NCI-H510A (cell line): ENCODE measurements at regions not wholly inside any gene's neighbourhood (a gene's known extent, or its start where the extent isn't known, plus 50 kb on each side); places are given as distances from the start of the nearest gene placed in this dataset.
A peak's percentile ranks its signal among the peaks of the same experiment; 100 is the strongest.

Experiments
- DNase-seq: peaks from one replicate; lab custom pipeline; 2025; lab: John Stamatoyannopoulos, UW

GRCh38 chr16:51085271-51085670 lies 65.8 kb downstream of the SALL1 start:
- no peak for DNase-seq

GRCh38 chr16:51084074-51084928 lies 66.8 kb downstream of the SALL1 start:
- no peak for DNase-seq

GRCh38 chr16:51072591-51072990 lies 78.5 kb downstream of the SALL1 start:
- no peak for DNase-seq

GRCh38 chr16:51071326-51071725 lies 79.7 kb downstream of the SALL1 start:
- no peak for DNase-seq

- no peak for DNase-seq
Observed at GRCh38 chr16:51067352-51067751, 83.7 kb downstream of the SALL1 start.

GRCh38 chr16:51062039-51062438 lies 89.0 kb downstream of the SALL1 start:
- no peak for DNase-seq

- no peak for DNase-seq
Observed at GRCh38 chr16:51061328-51061727, 89.7 kb downstream of the SALL1 start.

- DNase-seq = no peak
Observed at GRCh38 chr16:51057969-51058337, 93.1 kb downstream of the SALL1 start.

- DNase-seq = no peak
Observed at GRCh38 chr16:51057102-51057793, 93.8 kb downstream of the SALL1 start.

- DNase-seq = no peak
Observed at GRCh38 chr16:51056331-51056730, 94.7 kb downstream of the SALL1 start.

- no peak for DNase-seq
Observed at GRCh38 chr16:51055434-51055833, 95.6 kb downstream of the SALL1 start.

GRCh38 chr16:51053775-51054174 lies 97.3 kb downstream of the SALL1 start:
- peak; percentile 51 for DNase-seq

- no peak for DNase-seq
Observed at GRCh38 chr16:51051671-51052070, 99.4 kb downstream of the SALL1 start.

GRCh38 chr16:51050377-51050706 lies 100.7 kb downstream of the SALL1 start:
- DNase-seq = no peak

- DNase-seq = no peak
Observed at GRCh38 chr16:51049678-51050376, 101.2 kb downstream of the SALL1 start.

GRCh38 chr16:51049276-51049675 lies 101.8 kb downstream of the SALL1 start:
- no peak for DNase-seq

- DNase-seq = no peak
Observed at GRCh38 chr16:51048544-51048943, 102.5 kb downstream of the SALL1 start.

GRCh38 chr16:51045794-51046193 lies 105.3 kb downstream of the SALL1 start:
- no peak for DNase-seq

- no peak for DNase-seq
Observed at GRCh38 chr16:51045186-51045585, 105.9 kb downstream of the SALL1 start.

- DNase-seq = no peak
Observed at GRCh38 chr16:51041546-51041945, 109.5 kb downstream of the SALL1 start.

- no peak for DNase-seq
Observed at GRCh38 chr16:51040637-51041036, 110.4 kb downstream of the SALL1 start.

GRCh38 chr16:51039638-51040331 lies 111.3 kb downstream of the SALL1 start:
- no peak for DNase-seq
